PC-9 (cell line): ENCODE measurements at regions not wholly inside any gene's neighbourhood (a gene's known extent, or its start where the extent isn't known, plus 50 kb on each side); places are given as distances from the start of the nearest gene placed in this dataset.

Experiments
- CTCF ChIP-seq: fragments of 200-600 bp; sonication (generic); conservative IDR thresholded peaks from 2 replicates; pipeline ENCODE4 v1.6.1; 2017; ENCODE audit warnings: mixed run types, antibody characterized with exemption, mild to moderate bottlenecking, moderate library complexity
- EZH2 ChIP-seq: fragments of 200-600 bp; sonication (generic); IDR thresholded peaks from 2 replicates; pipeline ENCODE4 v1.8.0; 2017; ENCODE audit warnings: antibody characterized with exemption, low read depth

DNA sequence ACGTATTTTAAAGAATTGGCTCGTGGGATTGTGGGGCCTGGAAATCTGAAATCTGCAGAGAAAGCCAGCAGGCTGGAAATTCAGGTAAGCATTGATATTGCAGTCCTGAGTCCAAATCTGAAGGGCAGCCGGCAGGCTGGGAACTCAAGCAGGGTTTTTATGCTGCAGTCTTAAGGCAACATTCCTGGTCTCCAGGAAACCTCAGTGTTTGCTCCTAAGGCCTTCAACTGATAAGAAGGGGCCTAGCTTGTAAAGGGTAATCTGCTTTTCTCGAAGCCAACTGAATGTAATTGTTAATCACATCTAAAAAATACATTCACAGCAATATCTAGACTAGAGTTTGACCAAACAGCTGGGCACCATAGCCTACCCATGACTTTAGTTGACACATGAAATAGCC is 154.4 kb downstream of the EFNB2 start:
- TF ChIP-seq CTCF (no peak), EZH2 (no peak)
